ENCODE measurements at regions not wholly inside any gene's neighbourhood (a gene's known extent, or its start where the extent isn't known, plus 50 kb on each side); places are given as distances from the start of the nearest gene placed in this dataset.

DNA sequence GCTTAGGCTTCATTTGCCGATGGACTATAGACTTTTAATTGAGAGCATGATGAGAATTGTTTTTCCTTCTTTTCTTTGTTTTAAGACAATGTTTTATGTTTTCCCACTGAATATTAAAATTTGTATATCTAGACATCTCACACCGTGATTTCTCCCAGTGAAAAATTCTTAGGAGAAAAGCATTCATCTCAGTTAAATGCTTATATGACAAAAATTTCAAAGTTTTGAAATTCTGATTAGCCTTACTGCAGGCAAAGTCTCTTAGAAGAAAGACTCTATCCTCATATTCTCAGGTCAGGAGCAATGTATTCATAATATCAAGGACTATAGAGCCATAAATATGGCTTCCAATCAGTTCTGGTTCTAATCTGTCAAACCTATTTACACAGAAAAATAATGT is 2085.0 kb downstream of the NCAM2 start:
- TF ChIP-seq CTCF (IDR thresholded peaks at IDR 0.05) (no peak), POLR2A (IDR thresholded peaks at IDR 0.05) (no peak)

Measured in uterus (tissue), 2 donors.